Medulla oblongata (tissue), 1 donor: ENCODE measurements at regions not wholly inside any gene's neighbourhood (a gene's known extent, or its start where the extent isn't known, plus 50 kb on each side); places are given as distances from the start of the nearest gene placed in this dataset.

Source experiments
- DNase-seq: peaks from one replicate; pipeline ENCODE4 v3.0.0-alpha.2; 2015; ENCODE audit errors: extremely low spot score

DNA sequence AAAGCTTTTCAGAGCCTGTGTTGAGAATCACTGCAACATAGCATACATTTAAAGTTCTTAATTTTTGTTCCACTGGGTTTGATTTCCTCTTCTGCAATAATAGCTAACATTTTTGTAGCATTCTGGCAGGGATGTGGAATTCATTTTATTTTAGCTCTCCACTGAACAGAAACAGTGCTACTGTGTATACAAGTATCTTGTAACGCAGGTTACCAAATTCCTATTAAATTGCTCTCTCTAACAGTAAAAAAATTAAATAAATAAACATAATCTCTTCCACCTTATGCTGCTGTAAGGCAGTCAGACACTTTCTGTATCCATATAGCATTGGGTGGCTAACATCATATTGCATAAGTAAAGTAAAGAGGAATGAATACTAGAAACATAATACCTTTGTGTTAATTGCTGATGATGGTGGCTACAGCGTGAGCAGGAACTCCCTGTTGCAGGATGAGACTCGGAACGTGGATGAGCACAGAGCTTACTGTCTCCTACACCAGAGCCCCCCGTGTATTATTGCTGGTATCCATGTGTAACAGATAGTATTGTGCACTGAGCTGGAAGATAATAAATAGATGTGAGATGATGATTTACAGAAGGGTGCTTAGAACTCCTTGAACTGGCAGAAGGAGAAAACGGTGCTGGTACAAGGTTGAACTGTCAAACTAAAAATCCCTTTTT, 276.9 kb upstream of the SNX7 start:
- no peak for DNase-seq

DNA sequence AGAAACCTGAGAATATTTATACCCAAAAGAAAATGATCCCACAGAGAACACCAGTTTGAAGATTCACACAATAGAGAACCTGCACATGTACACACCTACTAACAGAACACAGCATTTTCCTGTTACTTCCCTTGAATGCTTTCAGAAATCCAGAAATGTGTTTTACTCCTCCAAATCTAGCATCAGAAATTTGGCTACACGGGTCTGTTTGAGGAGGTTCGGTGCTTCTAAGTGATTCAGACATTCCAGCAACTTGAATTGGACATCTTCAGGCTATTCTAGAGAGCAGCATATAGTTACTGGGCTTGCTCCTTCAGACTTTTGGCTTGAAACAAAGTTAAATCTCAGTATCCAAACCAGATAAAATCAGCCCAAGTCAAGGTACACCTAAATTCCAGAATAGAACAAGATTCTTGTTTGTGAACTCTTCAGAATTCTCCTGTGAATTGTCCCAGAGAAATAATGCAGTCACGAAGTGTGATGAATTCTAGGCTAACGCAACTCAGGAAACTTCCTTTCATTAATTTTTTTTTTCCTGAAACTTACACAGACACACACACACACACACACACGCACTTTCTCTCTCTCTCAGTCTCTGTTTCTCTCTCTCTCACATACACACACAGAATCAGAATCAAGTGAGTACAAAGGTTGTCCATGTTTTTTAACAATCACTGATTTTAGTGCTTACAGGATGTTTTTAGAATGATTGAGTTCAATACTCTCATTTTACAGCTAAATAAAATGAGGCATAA, 278.4 kb upstream of the SNX7 start:
- no peak for DNase-seq

DNA sequence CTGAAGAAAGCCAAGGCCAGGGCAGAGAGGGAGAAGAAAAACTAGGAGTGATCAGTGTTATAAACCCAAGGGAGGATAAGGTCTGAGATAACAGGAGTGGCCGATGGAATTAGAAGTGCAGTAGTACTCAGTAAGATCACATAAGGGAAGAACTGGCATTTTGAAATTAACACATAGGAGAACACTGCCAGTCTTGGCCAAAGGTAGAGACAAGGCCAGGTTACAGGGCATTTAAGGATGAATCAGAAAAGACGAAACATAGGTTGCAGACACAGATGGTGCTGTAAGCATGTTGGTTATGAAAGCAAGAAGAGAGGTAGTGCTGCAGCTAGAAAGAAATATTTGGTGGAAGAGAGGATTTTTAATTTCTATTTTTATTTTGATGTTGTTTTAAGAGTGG, 278.9 kb upstream of the SNX7 start:
- no peak for DNase-seq

DNA sequence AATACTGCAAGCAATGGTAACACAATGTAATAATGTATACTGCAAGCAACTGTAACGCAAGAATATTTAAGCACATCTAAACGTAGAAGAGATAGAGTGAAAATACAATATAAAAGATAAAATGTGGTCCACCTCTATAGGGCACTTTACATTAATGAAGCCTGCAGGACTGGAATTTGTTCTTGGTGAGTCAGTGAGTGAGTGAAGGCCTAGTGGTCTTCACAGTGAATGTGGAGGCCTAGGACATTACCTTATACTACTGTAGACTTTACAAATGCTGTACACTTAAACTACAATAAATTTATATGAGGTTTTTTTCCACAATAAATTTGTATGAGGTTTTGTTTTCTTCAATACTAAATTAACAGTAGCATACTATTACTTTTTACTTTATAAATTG, 287.4 kb upstream of the SNX7 start:
- no peak for DNase-seq

DNA sequence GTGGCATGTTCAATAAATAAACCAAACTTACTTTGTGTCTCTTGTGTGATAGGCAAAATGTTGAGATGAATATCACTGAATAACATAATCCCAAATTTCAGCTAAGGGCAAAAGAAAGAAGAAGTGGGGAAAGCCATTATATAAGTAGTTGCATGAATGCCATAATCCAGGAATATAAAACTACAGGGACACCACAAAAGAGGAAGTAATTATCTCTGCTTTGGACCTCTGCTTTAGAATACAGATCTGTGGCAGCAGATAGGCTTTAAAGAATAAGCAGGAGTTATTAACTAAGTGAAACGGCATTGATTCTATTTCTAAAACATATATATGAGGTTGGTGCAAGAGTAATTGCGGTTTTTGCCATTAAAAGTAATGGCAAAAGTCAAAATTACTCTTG, 288.5 kb upstream of the SNX7 start:
- DNase-seq, result no peak

DNA sequence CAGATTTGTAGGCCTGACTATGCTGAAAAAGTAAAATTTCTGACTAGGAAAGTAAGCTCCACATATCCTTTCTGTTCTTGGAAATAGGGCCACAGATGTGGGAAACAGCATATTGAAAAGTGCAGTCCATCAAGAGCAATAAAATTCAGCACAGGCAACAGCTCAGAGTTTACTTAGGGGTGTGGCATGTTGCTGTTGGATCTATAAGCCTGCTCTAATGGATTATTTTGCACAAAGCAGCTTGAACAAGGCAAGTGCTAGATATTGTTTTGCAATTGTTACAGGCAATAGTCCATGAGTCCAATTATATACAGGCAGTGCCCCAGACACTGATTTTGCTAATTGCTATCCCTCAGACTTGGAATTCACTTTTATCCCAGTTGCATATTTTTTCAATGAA, 289.8 kb upstream of the SNX7 start:
- DNase-seq, result no peak

DNA sequence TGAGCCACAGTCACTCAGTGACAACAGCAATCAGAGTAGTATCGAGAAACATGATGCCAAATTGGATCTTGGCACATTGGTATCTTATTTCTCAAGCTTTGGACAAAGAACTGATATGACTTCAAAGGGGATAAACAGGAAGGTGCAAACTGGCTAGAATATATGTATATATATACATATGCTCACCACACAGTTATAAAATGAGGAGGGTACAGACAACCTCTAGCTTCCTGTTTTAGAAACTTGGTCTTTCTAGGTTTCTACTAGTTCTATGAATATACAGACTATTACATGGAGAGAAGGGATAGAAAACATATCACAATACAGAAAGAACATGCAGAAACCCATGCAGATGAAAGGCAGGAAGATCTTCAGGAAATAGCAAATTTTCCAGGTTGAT, 292.1 kb upstream of the SNX7 start:
- no peak for DNase-seq

DNA sequence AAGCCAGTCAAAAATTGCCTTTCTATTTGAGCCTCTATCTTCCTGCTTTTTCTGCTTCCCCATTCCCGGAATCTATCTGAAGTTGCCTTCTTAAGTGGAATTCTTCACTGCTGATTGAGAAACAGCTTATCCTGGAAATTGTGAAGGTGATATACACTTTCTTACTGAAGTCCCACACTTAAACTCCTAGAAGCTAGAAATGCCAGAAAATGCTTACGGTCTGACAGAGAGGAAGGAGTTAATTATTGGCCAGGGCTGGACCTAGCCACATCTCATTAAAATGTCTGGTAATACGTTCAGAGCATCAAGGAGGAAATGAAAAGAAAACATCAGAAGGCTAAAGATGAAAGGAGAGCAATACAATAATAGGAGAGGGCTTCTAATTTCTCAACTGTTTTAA, 292.5 kb upstream of the SNX7 start:
- no peak for DNase-seq

DNA sequence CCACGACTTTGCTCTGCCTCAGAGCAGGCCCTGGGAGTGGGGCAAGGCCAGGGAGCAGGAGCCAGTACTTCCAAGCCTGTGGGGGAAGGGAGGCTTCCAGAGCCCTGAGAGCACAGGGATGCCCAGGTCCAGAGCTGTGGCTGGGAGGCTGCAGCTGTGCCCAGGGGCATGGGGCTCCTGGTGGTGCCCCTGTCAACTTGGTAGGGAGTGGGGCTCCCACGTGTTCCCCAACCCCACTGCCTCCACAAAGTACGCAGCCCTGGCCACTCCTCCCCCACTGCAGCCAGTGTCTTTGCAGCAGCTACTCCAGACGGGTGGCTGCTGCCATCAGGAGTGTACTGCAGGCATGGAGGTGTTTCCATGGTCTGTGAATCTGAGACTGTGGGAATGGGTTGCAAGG, 294.1 kb upstream of the SNX7 start:
- no peak for DNase-seq

DNA sequence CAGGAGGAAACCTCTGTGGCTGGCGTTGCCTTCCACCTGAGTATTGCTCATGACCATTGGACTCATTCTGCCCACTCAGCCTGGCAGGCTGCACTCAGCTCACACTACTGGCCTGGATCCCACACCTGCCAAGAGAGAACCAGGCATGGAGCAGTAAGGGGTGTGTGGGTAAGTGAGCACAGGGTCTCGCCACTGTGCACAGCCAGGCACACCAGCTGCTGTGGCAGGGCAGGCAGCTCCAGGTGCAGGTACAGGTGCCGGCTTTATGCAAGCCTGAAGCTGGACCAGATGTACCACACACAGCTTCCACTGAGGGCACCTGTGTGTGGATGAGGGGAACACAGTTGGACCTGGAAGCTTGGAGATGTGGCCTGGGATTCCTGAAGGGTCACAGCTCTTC, 295.2 kb upstream of the SNX7 start:
- DNase-seq, result no peak

DNA sequence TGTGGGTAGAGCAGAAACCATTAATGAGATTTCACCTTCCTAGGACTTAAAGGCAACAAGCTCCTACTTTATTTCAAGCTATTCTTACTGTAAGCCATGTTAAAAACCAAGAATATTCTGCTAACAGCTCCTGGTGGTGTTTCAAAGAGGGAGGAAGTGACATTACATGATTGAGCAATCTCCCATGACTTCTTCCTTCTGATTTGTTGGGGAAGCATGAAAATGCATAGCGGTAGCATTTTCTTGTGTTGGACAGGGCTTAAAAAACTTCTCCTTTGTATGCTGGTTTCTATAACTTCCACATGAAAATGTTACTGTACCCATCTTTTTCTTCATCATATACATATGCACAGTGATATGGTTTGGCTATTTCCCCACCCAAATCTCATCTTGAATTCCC, 297.0 kb upstream of the SNX7 start:
- DNase-seq, result no peak

DNA sequence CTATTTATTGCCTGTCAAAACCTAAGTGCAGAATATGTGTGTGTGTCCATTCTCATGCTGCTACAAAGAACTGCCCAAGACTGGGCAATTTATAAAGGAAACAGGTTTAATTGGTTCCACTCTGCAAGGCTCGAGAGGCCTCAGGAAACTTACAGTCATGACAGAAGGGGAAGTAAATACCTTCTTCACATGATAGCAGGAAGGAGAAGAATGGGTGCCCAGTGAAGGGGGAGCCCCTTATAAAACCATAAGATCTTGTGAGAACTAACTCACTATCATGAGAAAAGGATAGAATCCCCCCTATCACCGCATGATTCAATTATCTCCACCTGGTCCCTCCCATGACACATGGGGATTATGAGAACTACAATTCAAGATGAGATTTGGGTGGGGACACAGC, 300.7 kb upstream of the SNX7 start:
- no peak for DNase-seq

DNA sequence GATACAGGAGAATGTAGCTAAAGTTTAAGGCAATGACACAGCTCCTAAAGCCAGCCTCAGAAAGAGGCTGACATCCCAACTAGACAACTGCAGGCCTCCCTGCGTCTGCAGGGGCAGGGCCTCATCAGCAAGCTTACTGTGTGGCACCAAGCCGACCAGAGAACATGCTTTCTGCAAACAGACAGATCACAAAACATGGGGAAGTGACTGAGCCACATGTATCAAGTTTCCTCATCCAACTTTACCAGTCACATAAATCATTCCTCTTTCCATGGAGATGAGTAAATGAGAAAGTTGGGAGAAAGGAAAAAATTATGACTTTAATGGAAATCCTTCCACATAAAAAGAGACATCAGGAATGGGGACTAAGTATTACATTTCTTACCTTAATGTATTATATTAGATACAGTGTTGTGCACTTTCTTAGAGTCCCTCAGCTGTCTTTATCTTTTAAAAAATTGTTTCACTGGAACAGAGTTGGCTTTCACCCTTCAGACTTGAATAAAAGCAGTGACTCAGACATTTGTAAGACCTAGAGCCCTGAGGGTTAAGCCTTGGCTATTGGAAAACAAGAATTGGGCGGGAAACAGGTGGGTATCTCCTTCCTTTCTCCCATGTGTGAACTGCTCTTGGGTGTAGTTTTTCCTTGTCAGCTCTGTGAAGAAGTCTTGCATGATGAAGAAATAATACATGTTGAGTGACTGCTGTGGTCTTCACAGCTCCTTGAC, 305.7 kb upstream of the SNX7 start:
- DNase-seq, result no peak

DNA sequence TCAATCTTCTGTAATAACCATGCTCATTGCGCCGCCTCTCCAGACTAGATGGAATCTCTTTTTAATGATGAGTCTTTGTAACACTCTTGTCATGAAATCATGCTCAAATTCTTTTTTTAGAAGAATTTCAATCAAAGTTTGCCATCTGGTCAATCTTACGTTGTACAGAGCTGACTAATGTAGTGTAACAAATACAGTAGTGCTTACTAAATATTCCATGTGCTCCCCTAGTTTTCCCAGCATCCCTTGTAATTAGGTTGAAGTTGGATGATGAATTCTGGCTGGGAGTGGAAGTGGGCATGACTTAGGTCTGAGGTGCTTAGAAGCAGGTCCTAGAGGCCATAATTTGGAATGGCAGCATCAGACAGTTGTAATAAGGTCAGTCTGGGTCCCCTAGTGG, 309.1 kb upstream of the SNX7 start:
- no peak for DNase-seq

DNA sequence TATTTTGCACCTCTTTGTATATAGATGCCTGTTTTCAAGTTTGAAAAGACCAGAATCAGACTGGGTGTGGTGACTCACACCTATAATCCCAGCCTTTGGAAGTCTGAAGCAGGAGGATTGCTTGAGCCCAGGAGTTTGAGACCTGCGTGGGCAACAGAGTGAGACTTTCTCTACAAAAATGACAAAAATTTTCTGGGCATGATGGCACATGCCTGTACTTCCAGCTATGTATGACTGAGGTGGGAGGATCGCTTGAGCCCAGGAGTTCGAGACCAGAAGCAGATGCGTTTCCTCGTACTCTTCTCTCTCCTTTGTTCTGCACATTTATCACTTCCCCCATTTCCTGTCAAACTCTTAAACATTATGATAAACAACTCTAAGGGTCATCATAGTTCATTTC, 310.0 kb upstream of the SNX7 start:
- no peak for DNase-seq

DNA sequence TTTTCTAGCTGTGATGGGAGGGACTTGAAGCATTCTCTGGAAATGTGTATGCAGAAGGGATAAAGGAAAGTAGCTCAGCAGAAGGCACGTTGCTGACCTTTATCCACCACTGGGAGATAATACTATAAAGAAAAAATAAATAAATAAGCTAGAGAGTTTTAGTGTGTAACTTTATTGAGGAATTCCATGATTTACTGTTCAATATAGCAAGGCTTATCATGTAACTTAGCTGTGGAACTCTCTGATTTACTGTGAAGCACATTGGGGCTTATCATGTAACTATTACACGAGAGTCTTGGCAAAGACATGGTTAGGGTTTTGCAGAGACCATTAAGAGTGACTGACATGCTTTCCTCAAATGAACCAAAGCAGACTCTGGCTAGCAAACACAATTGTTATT, 316.1 kb upstream of the SNX7 start:
- no peak for DNase-seq

DNA sequence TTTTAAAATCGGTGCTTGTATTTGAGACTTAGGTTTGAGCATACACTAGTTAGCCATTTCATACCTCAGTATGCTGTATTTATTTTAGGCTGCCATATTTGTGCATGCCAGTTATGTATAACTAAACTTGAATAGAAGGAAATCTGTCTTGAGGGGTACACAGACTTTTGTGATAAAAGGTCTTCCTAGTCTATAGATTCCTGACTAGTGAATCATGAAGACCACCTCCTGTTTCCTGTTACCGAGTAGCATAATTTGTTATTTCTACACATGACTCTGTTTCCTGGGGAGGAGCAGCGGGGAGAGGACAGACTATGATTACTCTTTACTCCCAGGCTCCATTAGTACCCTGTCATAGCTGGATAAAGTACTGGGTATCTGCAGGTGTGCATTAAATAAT, 316.8 kb upstream of the SNX7 start:
- no peak for DNase-seq

DNA sequence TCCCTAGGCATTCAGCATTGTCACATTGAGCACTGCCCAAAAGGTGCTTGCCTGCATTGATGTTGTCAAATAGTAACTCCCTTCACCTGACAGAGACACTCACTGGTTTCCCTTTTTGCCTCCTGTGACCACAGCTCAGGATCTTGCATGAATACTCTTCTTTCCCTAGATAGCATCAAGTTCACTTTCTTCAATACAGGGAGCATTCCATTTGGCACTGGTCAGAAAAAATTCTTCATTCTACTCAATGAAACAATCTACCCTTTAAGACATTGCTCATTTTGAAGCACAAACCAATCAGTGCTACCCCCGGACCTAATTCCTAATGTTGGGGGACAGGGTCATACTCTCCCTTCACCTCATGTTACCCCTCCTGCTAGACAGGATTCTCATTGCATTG, 319.0 kb upstream of the SNX7 start:
- no peak for DNase-seq

DNA sequence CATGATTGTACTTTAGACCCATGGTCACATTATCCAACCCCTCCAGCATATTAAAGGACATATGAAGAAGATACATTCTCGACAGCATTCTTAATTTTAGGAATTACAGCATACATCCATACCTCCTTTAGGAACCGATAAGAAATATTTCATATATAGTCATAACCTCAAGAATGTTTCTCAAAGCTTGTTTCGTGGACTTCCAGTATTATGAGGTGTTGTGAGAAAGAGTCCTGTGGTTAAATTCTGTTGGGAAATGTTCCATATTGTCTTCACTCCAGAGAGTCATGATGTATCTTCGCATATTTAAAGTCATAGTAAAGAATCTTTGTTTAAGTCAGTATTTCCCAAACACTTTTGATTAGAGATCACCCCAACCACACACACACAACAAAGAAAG, 321.0 kb upstream of the SNX7 start:
- DNase-seq, result no peak

DNA sequence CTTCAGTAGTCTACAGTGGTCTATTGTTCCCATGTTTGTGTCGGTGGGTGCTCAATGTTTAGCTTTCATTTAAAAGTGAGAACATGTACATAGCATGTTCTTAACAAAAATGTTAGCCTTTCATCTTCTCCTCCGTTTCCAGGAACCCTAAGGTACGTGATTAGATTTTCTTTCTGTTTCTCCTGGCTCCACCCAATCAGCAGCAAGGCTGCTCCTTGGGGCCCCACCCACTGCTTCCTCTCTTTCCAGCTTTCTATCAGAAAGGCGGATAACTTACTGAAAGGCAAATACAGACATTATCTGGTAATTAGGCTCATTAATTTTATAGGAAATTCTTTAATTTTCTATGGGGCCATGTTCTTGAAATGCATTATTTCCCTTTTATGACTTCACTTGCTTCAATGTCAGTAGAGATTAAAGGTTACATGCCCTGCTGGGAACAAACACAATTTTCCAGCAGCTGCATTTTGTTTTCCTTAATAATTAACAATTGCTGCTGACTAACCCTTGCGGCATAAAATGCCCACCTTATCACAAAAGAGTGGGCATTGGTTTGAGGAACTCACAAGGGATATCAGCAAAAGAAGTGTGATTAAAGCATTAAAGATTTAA, 324.9 kb upstream of the SNX7 start:
- no peak for DNase-seq

DNA sequence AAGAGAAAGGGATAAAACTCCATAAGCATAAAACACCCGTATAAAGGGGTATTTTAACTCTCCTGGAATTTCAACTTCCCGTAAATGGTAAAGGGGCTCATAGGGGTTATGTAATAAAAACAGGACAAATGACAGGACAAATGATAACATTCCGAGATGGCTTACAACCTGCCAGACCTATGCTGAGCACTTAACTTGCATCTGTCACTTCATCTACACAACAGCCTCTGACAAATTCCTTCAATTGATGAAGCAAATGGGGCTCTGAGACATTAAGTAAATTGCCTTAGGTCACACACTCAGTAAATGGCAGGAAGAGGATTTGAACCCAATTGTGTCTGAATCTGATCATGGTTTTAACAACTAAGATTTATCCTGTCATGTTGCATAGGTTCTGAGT, 327.6 kb upstream of the SNX7 start:
- DNase-seq, result no peak

DNA sequence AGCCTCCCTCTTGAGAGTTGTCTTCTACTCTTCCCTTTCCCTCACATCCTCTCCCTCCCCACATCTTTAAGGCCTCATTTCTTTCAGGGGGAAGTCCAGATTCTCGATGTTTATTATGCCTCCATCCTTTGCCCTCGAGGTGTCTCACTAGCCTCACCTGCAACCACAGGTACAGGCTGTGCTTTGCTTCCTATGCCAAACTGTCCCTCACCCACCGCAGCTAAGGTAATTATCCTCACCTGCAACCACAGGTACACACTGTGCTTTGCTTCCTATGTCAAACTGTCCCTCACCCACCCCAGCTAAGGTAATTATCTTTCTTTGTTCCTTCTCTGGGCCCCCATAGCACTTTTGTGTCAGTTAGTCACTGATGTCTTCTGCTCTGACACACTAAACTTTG, 328.1 kb upstream of the SNX7 start:
- DNase-seq, result no peak
